HEK293 (cell line): ENCODE measurements at regions not wholly inside any gene's neighbourhood (a gene's known extent, or its start where the extent isn't known, plus 50 kb on each side); places are given as distances from the start of the nearest gene placed in this dataset.

Source experiments
- BCL11A ChIP-seq: fragments of 450-650 bp; formaldehyde crosslinking; IDR thresholded peaks from 2 replicates; pipeline ENCODE4 v1.5.1; 2016; ENCODE audit warnings: low read depth, missing biosample characterization, missing genetic modification characterization
- TCF7L2 ChIP-seq: IDR thresholded peaks from 2 replicates; pipeline ENCODE4 v1.6.1; 2011; ENCODE audit warnings: low read depth, mild to moderate bottlenecking, inconsistent platforms, low read length, moderate library complexity, borderline replicate concordance
- ZEB2 ChIP-seq: fragments of 450-650 bp; formaldehyde crosslinking; IDR thresholded peaks from 2 replicates; pipeline ENCODE4 v1.5.1; 2016; ENCODE audit warnings: missing biosample characterization, missing genetic modification characterization
- ZNF704 ChIP-seq: fragments of 450-650 bp; formaldehyde crosslinking; IDR thresholded peaks from 2 replicates; pipeline ENCODE4 v1.5.1; 2016; ENCODE audit warnings: missing biosample characterization, missing genetic modification characterization
- ZNF76 ChIP-seq: fragments of 450-650 bp; formaldehyde crosslinking; IDR thresholded peaks from 2 replicates; pipeline ENCODE4; 2016; ENCODE audit warnings: low read depth, missing biosample characterization, missing genetic modification characterization, borderline replicate concordance
- TF ChIP-seq, protein P1 (sequence below): fragments of 450-650 bp; formaldehyde crosslinking; IDR thresholded peaks from 2 replicates; pipeline ENCODE4 v1.5.1; 2016; ENCODE audit warnings: missing biosample characterization, missing genetic modification characterization
- TF ChIP-seq, protein P2 (sequence below): fragments of 450-650 bp; formaldehyde crosslinking; IDR thresholded peaks from 2 replicates; pipeline ENCODE4 v1.5.1; 2017; ENCODE audit warnings: missing biosample characterization, missing genetic modification characterization

DNA sequence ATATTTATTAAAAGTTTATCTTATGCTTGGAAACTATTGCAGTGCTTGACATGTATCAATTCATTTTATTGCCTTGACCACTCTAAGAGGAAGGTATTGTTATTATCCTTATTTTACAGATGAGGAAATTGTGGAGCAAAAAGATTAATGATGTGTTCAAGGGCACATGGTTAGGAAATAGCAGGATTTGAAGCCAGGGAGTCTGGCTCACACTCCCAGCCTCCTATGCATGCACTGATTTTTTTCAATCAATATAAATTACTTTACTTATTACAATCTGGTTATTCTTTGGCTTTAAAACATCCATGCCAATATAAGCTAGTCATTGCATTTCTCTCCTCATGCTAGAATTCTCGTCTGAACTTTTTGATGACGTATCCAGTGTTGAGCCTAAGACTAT is 94.2 kb upstream of the TBX5 start:
- TF ChIP-seq, protein P1, sequence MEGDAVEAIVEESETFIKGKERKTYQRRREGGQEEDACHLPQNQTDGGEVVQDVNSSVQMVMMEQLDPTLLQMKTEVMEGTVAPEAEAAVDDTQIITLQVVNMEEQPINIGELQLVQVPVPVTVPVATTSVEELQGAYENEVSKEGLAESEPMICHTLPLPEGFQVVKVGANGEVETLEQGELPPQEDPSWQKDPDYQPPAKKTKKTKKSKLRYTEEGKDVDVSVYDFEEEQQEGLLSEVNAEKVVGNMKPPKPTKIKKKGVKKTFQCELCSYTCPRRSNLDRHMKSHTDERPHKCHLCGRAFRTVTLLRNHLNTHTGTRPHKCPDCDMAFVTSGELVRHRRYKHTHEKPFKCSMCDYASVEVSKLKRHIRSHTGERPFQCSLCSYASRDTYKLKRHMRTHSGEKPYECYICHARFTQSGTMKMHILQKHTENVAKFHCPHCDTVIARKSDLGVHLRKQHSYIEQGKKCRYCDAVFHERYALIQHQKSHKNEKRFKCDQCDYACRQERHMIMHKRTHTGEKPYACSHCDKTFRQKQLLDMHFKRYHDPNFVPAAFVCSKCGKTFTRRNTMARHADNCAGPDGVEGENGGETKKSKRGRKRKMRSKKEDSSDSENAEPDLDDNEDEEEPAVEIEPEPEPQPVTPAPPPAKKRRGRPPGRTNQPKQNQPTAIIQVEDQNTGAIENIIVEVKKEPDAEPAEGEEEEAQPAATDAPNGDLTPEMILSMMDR (tag by site-specific recombination), result no peak
- TF ChIP-seq ZEB2 (tag by site-specific recombination) (no peak), ZNF704 (tag by site-specific recombination) (no peak), TCF7L2 (no peak), BCL11A (tag by site-specific recombination) (no peak), ZNF76 (tag by site-specific recombination) (no peak)
- TF ChIP-seq, protein P2, sequence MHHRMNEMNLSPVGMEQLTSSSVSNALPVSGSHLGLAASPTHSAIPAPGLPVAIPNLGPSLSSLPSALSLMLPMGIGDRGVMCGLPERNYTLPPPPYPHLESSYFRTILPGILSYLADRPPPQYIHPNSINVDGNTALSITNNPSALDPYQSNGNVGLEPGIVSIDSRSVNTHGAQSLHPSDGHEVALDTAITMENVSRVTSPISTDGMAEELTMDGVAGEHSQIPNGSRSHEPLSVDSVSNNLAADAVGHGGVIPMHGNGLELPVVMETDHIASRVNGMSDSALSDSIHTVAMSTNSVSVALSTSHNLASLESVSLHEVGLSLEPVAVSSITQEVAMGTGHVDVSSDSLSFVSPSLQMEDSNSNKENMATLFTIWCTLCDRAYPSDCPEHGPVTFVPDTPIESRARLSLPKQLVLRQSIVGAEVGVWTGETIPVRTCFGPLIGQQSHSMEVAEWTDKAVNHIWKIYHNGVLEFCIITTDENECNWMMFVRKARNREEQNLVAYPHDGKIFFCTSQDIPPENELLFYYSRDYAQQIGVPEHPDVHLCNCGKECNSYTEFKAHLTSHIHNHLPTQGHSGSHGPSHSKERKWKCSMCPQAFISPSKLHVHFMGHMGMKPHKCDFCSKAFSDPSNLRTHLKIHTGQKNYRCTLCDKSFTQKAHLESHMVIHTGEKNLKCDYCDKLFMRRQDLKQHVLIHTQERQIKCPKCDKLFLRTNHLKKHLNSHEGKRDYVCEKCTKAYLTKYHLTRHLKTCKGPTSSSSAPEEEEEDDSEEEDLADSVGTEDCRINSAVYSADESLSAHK (tag by site-specific recombination), result no peak
